ENCODE measurements at regions not wholly inside any gene's neighbourhood (a gene's known extent, or its start where the extent isn't known, plus 50 kb on each side); places are given as distances from the start of the nearest gene placed in this dataset.

DNA sequence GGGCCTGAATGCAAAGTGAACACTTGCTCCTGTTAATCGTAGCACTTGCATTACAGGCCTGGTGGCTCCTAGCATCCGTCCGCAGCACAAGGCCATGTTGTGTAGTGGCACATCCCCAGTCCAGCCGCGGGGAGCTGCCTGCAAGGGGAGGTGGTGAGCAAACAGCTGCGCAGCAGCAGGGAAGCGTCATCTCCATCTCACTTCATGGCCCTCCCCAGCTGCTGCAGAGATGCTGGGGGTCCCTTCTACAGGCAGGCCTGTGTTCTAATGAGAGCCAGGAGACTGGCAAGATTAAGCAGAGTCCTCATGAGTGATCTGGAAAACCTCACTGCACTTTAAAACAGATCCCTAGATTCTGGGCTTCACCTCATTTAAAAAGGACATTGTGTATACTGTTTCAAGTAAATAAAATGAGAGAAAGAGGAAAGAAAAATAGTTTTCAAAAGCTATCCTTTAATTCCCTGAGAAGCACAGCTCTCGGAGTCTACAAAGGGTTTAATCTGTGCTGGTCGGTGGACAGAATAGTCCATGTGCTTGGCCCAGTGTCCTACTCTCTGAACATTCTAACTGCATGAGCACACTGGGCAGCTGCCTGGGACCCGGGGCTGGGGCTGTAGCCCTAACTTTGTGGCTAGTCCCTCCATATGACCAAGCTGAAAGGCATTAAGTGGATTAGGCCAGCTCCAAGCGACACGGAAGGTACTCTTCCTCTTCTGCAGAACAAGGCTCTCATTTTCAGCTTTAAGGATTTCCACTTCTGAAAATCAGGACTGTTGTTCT lies 125.8 kb downstream of the LY86 start:
- no peak for FAIRE-seq
- DNase-seq (ENCODE audit: insufficient read length) = no peak

DNA sequence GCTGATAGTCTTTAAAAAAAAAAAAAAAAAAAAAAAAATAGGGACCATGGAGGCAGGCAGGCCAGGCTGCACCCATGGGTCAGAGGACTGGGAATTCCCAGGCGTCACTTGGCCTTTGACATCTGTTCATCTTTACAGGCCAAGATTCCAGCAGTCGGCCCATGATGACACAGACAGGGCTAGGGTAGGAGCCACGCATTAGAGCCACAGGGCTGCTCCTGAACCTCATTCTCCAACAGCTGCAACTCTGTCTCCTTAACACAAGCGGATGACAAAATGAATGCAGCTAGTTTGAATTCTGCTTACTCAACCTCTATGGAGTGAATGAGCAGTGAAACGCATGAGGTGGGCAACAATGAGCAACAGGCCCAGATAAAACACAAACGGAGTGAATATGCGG lies 126.4 kb downstream of the LY86 start:
- FAIRE-seq (no peak), DNase-seq (ENCODE audit: insufficient read length) (no peak)
- TF ChIP-seq TAF1 (IDR thresholded peaks at IDR 0.05; ENCODE audit: borderline replicate concordance, low read depth, low read length) (no peak), POLR2AphosphoS5 (IDR thresholded peaks at IDR 0.05; ENCODE audit: low read depth, low read length) (no peak), POLR2A (IDR thresholded peaks at IDR 0.05; ENCODE audit: low read depth, low read length) (no peak)

More for the DNA sequence above, 125.8 kb downstream of the LY86 start:
- TF ChIP-seq POLR2A (IDR thresholded peaks at IDR 0.05; ENCODE audit: low read depth, low read length) (no peak), POLR2AphosphoS5 (IDR thresholded peaks at IDR 0.05; ENCODE audit: low read depth, low read length) (no peak), TAF1 (IDR thresholded peaks at IDR 0.05; ENCODE audit: borderline replicate concordance, low read depth, low read length) (no peak)

DNA sequence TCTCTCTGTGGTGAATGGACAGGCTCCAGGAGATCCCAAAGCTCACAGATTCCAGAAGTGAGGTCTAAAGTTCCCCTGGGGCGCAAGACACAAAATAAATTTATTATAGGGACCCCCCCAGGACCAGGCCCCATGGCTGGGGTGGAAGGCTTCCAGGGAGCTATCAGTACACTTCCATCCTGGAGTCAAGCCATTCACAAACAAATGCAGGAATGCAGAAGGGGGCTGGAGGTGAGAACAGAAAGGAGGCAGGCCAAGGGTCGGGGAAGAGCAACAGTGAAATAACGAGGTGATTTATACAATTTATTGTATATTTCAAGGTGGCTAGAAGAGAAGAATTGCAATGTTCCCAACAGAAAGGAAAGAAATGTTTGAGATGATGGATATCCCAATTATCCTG lies 126.9 kb downstream of the LY86 start:
- no peak for DNase-seq (ENCODE audit: insufficient read length)
- no peak for FAIRE-seq
- TF ChIP-seq POLR2A (IDR thresholded peaks at IDR 0.05; ENCODE audit: low read depth, low read length) = no peak

DNA sequence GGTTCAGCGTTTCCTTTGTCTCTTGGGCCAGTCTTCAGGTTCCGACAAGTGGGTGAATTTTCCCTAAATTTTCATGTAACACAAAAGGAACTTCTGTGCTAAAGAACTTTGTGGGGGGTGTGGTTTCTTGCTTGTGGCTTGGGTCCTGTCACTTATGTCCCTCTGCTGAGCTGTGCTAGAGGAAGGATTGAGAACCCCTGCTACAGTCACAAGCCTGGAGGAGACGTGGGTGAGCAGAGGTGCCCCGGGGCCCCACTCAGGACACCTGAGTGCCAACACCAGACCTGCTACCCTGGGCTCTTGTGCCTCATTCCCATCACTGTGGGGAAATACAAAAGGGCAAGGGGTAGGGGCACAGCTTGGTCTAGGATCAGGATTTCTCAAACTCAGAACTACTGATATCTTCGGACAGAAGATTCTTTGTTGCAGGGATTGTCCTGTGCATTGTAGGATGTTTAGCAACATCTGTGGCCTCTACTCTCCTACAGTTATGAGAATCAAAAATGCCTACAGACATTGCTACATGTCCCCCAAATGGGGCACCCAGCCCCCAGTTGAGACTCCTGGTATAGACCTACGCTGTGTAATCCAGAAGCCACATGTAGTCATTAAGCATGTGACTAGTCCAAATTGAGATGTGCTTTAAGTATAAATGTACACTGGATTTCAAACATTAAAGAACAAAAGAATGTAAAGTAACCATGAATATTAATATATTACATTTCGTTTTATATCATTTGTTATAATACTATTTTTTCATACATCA lies 128.7 kb downstream of the LY86 start:
- TF ChIP-seq POLR2AphosphoS5 (IDR thresholded peaks at IDR 0.05; ENCODE audit: low read depth, low read length) = no peak
- no peak for TF ChIP-seq POLR2A (IDR thresholded peaks at IDR 0.05; ENCODE audit: low read depth, low read length)
- TF ChIP-seq TAF1 (IDR thresholded peaks at IDR 0.05; ENCODE audit: borderline replicate concordance, low read depth, low read length) = no peak
- no peak for FAIRE-seq
- no peak for DNase-seq (ENCODE audit: insufficient read length)

DNA sequence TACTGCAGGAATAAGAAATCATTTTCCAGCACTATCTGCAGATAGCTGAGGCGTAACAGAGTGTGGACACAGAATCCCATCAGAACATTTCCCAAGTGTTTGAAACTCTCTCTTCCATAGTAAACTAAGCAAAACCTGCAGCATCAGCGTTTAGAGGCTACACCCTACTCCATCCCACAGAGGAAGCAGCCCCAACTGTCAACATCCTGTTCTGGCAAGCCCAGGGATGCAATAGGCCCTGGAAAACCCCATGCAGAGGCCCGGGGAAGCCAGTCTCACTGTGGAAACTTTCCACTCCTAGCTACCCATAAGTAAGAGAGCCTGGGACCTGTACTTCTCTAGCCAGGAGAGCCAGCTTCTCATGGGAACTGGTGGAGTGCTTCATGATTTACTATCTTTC lies 129.4 kb downstream of the LY86 start:
- FAIRE-seq (no peak), DNase-seq (ENCODE audit: insufficient read length) (no peak)
- no peak for TF ChIP-seq POLR2A (IDR thresholded peaks at IDR 0.05; ENCODE audit: low read depth, low read length)
- TF ChIP-seq POLR2AphosphoS5 (IDR thresholded peaks at IDR 0.05; ENCODE audit: low read depth, low read length) = no peak
- no peak for TF ChIP-seq TAF1 (IDR thresholded peaks at IDR 0.05; ENCODE audit: borderline replicate concordance, low read depth, low read length)

DNA sequence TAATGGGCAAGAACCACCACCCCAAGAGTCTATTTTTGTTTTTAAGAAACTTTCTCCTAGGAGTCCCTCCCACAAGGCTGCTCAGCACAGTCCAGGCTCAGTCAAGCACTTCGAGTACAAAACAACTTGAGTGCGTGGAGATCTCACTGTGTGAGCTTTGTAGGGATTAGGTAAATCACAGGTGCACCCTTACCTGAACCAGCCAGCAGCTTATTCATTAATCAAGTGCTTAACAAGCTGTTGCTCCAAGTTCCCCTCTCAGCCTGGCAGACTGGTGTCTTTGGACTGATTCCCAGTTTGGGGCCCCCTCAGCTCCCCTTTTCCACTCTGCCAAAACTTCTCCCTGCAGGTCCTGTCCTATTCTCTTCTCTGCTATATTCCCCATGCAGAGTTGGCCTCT lies 133.1 kb downstream of the LY86 start:
- no peak for DNase-seq (ENCODE audit: insufficient read length)
- TF ChIP-seq POLR2A (IDR thresholded peaks at IDR 0.05; ENCODE audit: low read depth, low read length) = no peak
- no peak for TF ChIP-seq TAF1 (IDR thresholded peaks at IDR 0.05; ENCODE audit: borderline replicate concordance, low read depth, low read length)
- TF ChIP-seq POLR2AphosphoS5 (IDR thresholded peaks at IDR 0.05; ENCODE audit: low read depth, low read length) = no peak
- no peak for FAIRE-seq

DNA sequence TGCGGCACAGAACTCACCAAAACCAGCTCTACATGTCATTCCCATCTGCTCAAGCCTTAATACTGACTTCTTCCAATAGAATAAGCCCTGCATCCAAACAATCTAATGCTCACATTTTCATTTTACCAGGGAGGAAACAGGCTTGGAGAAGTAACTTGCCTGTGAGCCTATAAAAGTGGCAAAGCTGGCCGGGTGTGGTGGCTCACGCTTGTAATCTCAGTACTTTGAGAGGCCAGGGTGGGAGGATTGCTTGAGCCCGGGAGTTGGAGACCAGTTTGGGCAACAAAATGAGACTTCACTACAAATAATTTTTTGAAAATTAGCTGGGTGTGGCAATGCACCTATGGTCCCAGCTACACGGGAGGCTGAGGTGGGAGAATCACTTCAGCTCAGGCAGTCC lies 133.7 kb downstream of the LY86 start:
- DNase-seq (ENCODE audit: insufficient read length) = no peak
- FAIRE-seq = no peak

DNA sequence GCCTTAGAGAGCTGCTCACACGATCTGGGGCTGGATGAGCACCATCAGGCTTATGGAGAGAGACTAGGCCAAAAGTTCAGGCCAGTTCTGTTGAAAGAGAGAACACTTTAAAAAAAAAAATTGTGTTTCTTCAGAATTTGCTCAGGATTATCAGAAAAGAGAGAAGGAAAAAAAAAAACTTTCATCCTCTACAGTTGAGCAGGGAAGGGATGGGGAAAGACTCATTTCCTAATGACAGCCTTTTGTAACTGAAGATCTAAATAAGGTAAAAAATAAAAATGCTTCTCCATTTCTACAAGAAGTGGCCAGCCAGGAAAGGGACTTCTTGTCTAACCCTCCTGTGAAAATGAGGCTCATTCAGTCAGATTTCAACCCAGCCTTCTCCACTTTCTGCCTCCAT lies 134.8 kb downstream of the LY86 start:
- TF ChIP-seq POLR2AphosphoS5 (IDR thresholded peaks at IDR 0.05; ENCODE audit: low read depth, low read length) (no peak), TAF1 (IDR thresholded peaks at IDR 0.05; ENCODE audit: borderline replicate concordance, low read depth, low read length) (no peak), POLR2A (IDR thresholded peaks at IDR 0.05; ENCODE audit: low read depth, low read length) (no peak)
- no peak for DNase-seq (ENCODE audit: insufficient read length)
- FAIRE-seq = no peak

More for the DNA sequence above, 133.7 kb downstream of the LY86 start:
- no peak for TF ChIP-seq POLR2AphosphoS5 (IDR thresholded peaks at IDR 0.05; ENCODE audit: low read depth, low read length)
- TF ChIP-seq POLR2A (IDR thresholded peaks at IDR 0.05; ENCODE audit: low read depth, low read length) = no peak
- TF ChIP-seq TAF1 (IDR thresholded peaks at IDR 0.05; ENCODE audit: borderline replicate concordance, low read depth, low read length) = no peak

DNA sequence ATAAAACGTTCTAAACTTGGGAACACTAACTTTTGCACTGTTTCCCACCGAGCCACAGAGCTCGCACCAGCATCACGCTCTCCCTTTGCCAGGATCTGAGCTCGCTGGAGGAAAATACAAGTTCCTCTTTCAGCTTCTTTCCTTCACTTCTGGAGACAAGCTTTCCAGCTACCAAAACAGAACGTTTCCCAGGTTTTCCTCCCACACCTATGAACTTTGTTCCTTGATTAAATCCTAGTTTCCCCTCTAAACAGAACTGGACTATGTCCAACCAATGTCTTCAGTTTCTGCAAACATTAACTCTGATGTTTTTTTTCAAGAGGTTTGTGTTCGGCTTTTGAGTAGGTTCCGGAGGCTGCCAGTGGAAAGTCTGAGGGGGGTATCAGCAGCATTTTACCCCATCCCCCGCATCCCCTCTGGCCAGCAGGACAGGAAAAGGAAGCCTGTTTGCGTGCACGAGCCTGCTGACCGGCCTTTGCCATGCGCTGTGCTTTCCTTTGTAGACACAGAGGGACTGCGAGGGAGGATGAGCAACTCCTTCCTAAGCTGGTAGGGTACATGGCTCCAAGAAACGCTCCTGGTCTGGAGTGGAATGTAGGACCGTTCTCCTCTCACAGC lies 135.5 kb downstream of the LY86 start:
- TF ChIP-seq TAF1 (IDR thresholded peaks at IDR 0.05; ENCODE audit: borderline replicate concordance, low read depth, low read length) = no peak
- TF ChIP-seq POLR2A (IDR thresholded peaks at IDR 0.05; ENCODE audit: low read depth, low read length) = no peak
- no peak for TF ChIP-seq POLR2AphosphoS5 (IDR thresholded peaks at IDR 0.05; ENCODE audit: low read depth, low read length)
- no peak for DNase-seq (ENCODE audit: insufficient read length)
- FAIRE-seq = no peak

DNA sequence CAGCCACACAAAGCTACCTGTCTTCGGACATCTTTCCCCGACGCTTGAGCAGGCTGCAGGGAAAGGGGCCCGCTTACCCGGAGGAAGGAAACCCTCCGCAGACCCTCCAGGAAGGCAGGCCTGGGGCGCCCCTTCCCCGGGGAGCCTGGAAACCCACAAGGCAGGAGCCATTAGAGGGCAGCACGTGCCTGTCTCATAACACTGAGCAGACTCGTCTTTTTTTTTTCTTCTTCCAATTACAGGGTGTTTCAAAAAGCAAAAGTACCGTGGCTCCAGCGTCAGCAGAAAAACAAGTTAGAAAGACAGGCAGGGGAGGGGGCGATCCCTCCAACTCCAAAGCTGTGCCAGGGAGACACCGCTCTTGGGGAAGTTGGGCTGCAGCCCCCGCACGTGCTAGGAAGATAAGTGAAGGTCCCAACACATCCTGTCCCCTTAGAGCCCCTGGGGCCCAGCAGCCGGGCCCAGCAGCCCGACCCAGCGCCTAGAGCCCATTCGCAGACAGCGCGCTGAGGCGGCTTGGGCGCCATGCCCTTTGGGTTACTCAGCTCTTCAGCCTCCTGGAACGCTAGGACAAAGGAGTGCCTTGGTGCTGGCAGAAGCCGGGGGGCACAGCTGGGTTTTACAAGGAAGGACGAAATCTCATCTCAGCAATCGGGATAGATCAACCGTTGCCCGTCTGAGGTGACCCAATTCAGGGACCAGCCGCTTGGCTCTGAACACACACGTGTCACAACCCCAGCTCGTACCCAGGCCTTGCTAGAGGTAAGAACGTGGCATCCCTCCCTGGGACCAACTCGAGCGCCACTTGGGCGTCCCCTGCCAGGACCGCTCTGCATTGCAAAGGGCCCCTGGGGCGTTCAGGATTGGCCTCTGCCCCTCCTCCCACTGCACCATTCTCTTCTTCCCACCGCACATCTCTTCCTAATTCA lies 136.3 kb downstream of the LY86 start:
- TF ChIP-seq TAF1 (IDR thresholded peaks at IDR 0.05; ENCODE audit: borderline replicate concordance, low read depth, low read length) (no peak), POLR2AphosphoS5 (IDR thresholded peaks at IDR 0.05; ENCODE audit: low read depth, low read length) (no peak), POLR2A (IDR thresholded peaks at IDR 0.05; ENCODE audit: low read depth, low read length) (no peak)
- DNase-seq (ENCODE audit: insufficient read length) (no peak), FAIRE-seq (no peak)

Measured in GM12892 (cell line).